ENCODE measurements at regions not wholly inside any gene's neighbourhood (a gene's known extent, or its start where the extent isn't known, plus 50 kb on each side); places are given as distances from the start of the nearest gene placed in this dataset.

DNA sequence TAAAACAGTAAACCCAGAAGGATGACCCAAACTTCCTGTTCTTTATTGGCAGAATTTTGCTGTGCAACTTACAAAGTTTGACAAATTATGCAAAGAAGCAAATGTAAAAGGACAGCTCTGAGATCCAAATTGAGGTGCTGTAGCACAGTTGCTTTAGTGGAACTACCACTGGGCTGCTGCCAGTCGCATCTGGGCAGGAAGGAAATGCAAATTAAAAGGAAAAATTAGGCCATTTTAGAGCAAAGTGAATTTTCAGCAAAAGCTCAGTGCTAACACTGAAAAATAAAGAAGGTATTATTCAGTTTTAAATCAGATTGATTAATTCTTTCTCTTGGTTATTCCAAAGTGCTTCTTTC is 104.5 kb downstream of the ZMAT3 start:
- peak overlapping the region; percentile 31 for H3K4me3 ChIP-seq (ENCODE audit: low read depth, low read length)
- no peak for DNase-seq (ENCODE audit: low read depth)
- TF ChIP-seq, protein P1, sequence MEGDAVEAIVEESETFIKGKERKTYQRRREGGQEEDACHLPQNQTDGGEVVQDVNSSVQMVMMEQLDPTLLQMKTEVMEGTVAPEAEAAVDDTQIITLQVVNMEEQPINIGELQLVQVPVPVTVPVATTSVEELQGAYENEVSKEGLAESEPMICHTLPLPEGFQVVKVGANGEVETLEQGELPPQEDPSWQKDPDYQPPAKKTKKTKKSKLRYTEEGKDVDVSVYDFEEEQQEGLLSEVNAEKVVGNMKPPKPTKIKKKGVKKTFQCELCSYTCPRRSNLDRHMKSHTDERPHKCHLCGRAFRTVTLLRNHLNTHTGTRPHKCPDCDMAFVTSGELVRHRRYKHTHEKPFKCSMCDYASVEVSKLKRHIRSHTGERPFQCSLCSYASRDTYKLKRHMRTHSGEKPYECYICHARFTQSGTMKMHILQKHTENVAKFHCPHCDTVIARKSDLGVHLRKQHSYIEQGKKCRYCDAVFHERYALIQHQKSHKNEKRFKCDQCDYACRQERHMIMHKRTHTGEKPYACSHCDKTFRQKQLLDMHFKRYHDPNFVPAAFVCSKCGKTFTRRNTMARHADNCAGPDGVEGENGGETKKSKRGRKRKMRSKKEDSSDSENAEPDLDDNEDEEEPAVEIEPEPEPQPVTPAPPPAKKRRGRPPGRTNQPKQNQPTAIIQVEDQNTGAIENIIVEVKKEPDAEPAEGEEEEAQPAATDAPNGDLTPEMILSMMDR (conservative IDR thresholded peaks at IDR 0.05; ENCODE audit: low read depth, low read length), result no peak

DNA sequence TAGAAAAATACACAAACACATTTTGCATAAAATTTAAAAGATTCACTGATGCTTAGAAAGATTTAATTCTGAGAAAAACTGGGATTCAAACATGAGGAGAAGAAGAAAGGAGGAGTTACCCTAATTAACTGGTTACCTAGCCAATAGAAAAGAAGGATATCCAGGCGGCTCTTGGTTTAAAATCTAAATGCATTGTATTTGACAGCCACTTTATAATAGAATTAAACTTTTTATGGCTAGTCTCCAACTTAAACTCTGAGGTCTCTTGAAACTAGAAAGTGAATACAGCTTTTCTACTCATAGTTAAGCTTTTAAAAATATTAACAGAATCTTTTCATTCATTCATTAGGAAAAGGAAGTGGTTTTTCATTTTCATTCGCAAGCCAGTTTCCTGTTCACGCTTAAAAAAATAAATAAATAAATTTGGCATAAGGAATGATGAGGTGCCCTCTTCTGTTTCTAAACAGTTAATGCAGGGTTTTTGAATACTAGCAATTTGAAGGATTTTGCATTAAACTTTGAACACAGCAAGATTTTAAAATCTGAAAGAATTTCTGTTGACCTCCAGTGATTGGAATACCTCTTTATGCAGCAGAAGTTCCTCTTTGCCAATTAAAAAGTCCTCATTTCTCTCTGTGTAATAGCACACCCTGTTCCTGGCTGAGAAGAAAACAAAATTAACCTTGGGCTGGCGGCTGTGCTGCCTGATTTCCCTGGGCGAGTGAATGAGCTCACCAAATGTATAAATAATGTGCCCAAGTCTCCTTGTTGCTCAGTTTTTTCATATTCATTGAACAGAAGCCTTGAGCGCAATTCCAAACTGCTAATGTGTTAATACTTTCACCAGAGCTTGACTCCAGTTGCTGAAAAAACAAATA is 105.1 kb downstream of the ZMAT3 start:
- TF ChIP-seq, protein P1 (conservative IDR thresholded peaks at IDR 0.05; ENCODE audit: low read depth, low read length), result peak; percentile 51
- peak; percentile 47 for DNase-seq (ENCODE audit: low read depth)
- H3K4me3 ChIP-seq (ENCODE audit: low read depth, low read length), result peak overlapping the region; percentile 31

DNA sequence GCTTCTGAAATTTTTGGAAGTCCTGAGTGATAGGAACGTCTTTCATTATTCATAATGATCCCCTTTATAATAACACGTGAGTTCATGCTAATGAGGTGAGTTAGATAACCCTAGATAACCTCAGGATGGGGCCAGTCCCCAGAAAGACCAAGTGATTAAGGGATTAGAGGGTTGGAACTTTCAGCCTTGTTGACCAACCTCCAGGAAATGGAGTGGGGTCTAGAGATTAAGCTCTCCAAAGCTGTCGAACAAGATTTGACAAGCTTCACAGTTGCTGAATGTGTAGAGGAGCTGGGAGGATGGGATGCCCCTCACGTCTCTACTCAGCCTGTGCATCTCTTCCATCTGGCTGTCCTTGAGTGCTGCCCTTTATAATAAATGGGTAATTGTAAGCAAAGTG is 107.1 kb downstream of the ZMAT3 start:
- TF ChIP-seq, protein P1 (conservative IDR thresholded peaks at IDR 0.05; ENCODE audit: low read depth, low read length), result no peak
- no peak for DNase-seq (ENCODE audit: low read depth)
- no peak overlapping the region for H3K4me3 ChIP-seq (ENCODE audit: low read depth, low read length)

DNA sequence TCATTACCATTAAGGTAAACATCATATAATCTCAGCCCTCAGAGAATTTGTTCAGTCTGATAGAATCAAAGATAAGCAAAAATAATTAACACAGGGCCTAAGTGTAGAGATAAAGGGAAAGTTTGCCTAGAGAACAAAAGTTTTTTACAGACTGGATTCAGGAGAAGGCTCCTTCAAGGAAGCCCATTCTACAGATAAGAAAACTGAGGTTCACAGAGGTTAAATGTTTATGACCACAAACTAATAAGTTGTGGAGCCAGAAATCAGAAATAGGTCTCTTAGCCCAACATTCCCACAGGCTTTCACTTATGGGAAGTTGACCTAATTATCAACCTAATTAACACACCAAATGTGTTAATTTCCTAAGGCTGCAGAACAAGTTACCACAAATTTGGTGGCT is 110.7 kb downstream of the ZMAT3 start:
- DNase-seq (ENCODE audit: low read depth), result no peak
- no peak overlapping the region for H3K4me3 ChIP-seq (ENCODE audit: low read depth, low read length)
- TF ChIP-seq, protein P1 (conservative IDR thresholded peaks at IDR 0.05; ENCODE audit: low read depth, low read length), result no peak

DNA sequence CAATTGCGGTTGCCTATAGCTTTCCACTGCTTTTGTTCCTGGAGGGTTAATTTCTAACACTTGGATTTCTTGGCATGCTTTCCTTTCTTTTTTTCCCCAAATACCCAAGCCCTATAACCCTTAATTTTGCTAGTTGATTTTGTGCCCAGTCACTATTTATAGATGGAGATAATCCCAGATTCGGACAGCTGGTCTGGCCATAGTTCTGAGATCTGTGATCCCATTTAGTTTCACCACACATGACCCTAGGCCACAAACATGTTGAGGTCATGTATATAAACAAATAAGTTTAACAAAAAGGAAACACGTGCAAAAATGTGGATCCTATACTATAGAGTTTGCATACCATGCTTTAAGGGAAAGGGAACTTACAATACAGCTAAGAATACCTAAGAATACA is 111.4 kb downstream of the ZMAT3 start:
- no peak overlapping the region for H3K4me3 ChIP-seq (ENCODE audit: low read depth, low read length)
- TF ChIP-seq, protein P1 (conservative IDR thresholded peaks at IDR 0.05; ENCODE audit: low read depth, low read length), result no peak

DNA sequence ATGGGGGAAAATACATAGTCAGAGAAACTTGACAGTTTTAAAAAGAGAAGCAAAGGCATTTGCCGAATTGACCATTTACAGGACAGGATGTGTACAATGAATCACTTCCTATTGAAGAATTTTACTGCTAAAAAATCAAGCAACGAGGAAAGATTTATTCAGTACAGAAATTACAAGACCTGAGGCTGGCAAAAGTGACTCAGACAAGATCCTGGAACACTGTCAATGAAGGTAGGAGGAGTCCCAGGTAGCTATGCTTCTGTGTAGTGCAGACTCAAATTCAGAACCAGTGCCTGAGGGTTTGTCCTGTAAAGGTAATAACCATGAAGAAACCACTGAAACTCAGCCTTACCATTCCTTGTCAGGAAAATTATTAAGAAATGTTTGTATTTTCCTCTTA is 120.9 kb downstream of the ZMAT3 start:
- DNase-seq (ENCODE audit: low read depth), result no peak
- TF ChIP-seq, protein P1 (conservative IDR thresholded peaks at IDR 0.05; ENCODE audit: low read depth, low read length), result no peak
- H3K4me3 ChIP-seq (ENCODE audit: low read depth, low read length), result no peak overlapping the region

More for the DNA sequence above, 111.4 kb downstream of the ZMAT3 start:
- no peak for DNase-seq (ENCODE audit: low read depth)

DNA sequence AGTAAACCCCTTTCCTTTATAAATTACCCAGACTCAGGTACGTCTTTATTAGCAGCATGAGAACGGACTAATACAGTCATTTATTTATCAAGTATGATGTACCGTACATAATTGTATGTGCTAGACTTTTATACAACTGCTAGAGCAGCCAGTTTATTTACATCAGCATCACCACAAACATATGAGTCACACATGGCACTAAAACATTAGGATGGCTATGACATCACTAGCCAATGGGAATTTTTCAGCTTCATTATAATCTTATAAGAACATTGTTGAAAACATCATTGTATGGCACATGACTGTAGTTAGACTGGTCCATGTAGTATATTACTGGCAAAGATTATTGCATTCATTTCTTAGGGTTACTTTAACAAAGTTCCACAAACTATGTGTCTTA is 121.7 kb downstream of the ZMAT3 start:
- TF ChIP-seq, protein P1 (conservative IDR thresholded peaks at IDR 0.05; ENCODE audit: low read depth, low read length), result no peak
- no peak for DNase-seq (ENCODE audit: low read depth)
- H3K4me3 ChIP-seq (ENCODE audit: low read depth, low read length), result no peak overlapping the region

Data from epithelial cell of proximal tubule (primary cell).